WTC11 (cell line): ENCODE measurements at regions not wholly inside any gene's neighbourhood (a gene's known extent, or its start where the extent isn't known, plus 50 kb on each side); places are given as distances from the start of the nearest gene placed in this dataset.

Source experiments
- NFE2L1 ChIP-seq: sonication (generic); formaldehyde crosslinking; IDR thresholded peaks from 2 replicates; pipeline ENCODE4 v1.8.1; 2023; ENCODE audit warnings: missing genetic modification reagents
- NFYB ChIP-seq: sonication (generic); formaldehyde crosslinking; conservative IDR thresholded peaks from 2 replicates; pipeline ENCODE4 v1.8.0; 2022; ENCODE audit warnings: low read depth, missing genetic modification reagents
- NR2C2 ChIP-seq: sonication (generic); formaldehyde crosslinking; IDR thresholded peaks from 2 replicates; pipeline ENCODE4 v1.8.0; 2022; ENCODE audit warnings: mild to moderate bottlenecking, missing genetic modification reagents
- TEAD1 ChIP-seq: sonication (generic); formaldehyde crosslinking; IDR thresholded peaks from 2 replicates; pipeline ENCODE4 v1.8.0; 2022; ENCODE audit warnings: mild to moderate bottlenecking, missing genetic modification reagents
- TF ChIP-seq, protein P1 (sequence below): fragments of 200-600 bp; IDR thresholded peaks from 2 replicates; pipeline ENCODE4 v1.8.0; 2022; ENCODE audit warnings: antibody characterized with exemption
- TF ChIP-seq, protein P2 (sequence below): sonication (generic); formaldehyde crosslinking; IDR thresholded peaks from 2 replicates; pipeline ENCODE4 v1.8.0; 2023; ENCODE audit warnings: missing genetic modification reagents, mild to moderate bottlenecking, borderline replicate concordance
- TF ChIP-seq, protein P3 (sequence below): sonication (generic); formaldehyde crosslinking; conservative IDR thresholded peaks from 2 replicates; pipeline ENCODE4 v1.8.1; 2022; ENCODE audit warnings: mild to moderate bottlenecking, missing genetic modification reagents

DNA sequence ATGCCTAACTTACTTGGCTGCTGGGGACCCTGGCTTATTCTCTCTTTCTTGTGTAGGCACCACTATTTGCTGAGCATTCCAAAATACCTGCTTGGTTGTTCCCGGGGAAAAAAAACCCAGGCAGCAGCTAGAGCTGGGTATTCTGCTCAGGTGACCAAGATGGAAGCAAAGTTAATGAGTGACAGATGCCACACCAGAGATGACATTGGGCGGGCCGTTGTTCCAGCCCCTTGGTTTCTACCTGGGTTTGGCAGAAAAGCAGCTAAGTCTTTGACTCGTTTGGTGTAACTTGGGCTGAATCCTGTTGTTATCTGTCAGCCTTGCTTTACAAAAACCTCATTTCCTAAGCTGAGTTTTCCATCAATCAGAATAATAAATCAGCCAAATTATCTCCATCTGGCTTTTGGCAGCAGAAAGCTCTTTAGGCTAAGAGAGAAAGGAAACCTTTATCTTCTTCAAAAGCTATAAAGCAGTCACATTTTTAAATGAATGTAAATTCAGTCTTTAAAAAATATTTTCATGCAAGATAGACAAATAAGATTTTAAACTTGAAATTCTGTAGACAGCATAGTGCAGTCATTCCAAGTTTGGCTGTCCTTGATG is 202.0 kb upstream of the GMDS start:
- TF ChIP-seq TEAD1 (CRISPR knock-in tag), result no peak
- TF ChIP-seq, protein P1, sequence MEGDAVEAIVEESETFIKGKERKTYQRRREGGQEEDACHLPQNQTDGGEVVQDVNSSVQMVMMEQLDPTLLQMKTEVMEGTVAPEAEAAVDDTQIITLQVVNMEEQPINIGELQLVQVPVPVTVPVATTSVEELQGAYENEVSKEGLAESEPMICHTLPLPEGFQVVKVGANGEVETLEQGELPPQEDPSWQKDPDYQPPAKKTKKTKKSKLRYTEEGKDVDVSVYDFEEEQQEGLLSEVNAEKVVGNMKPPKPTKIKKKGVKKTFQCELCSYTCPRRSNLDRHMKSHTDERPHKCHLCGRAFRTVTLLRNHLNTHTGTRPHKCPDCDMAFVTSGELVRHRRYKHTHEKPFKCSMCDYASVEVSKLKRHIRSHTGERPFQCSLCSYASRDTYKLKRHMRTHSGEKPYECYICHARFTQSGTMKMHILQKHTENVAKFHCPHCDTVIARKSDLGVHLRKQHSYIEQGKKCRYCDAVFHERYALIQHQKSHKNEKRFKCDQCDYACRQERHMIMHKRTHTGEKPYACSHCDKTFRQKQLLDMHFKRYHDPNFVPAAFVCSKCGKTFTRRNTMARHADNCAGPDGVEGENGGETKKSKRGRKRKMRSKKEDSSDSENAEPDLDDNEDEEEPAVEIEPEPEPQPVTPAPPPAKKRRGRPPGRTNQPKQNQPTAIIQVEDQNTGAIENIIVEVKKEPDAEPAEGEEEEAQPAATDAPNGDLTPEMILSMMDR, result no peak
- TF ChIP-seq, protein P2, sequence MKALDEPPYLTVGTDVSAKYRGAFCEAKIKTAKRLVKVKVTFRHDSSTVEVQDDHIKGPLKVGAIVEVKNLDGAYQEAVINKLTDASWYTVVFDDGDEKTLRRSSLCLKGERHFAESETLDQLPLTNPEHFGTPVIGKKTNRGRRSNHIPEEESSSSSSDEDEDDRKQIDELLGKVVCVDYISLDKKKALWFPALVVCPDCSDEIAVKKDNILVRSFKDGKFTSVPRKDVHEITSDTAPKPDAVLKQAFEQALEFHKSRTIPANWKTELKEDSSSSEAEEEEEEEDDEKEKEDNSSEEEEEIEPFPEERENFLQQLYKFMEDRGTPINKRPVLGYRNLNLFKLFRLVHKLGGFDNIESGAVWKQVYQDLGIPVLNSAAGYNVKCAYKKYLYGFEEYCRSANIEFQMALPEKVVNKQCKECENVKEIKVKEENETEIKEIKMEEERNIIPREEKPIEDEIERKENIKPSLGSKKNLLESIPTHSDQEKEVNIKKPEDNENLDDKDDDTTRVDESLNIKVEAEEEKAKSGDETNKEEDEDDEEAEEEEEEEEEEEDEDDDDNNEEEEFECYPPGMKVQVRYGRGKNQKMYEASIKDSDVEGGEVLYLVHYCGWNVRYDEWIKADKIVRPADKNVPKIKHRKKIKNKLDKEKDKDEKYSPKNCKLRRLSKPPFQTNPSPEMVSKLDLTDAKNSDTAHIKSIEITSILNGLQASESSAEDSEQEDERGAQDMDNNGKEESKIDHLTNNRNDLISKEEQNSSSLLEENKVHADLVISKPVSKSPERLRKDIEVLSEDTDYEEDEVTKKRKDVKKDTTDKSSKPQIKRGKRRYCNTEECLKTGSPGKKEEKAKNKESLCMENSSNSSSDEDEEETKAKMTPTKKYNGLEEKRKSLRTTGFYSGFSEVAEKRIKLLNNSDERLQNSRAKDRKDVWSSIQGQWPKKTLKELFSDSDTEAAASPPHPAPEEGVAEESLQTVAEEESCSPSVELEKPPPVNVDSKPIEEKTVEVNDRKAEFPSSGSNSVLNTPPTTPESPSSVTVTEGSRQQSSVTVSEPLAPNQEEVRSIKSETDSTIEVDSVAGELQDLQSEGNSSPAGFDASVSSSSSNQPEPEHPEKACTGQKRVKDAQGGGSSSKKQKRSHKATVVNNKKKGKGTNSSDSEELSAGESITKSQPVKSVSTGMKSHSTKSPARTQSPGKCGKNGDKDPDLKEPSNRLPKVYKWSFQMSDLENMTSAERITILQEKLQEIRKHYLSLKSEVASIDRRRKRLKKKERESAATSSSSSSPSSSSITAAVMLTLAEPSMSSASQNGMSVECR (CRISPR knock-in tag), result no peak
- no peak for TF ChIP-seq NFYB (CRISPR knock-in tag)
- TF ChIP-seq, protein P3, sequence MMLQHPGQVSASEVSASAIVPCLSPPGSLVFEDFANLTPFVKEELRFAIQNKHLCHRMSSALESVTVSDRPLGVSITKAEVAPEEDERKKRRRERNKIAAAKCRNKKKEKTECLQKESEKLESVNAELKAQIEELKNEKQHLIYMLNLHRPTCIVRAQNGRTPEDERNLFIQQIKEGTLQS, result no peak
- no peak for TF ChIP-seq NR2C2 (CRISPR knock-in tag)
- no peak for TF ChIP-seq NFE2L1 (CRISPR knock-in tag)
